SK-MEL-5 (cell line): ENCODE measurements at regions not wholly inside any gene's neighbourhood (a gene's known extent, or its start where the extent isn't known, plus 50 kb on each side); places are given as distances from the start of the nearest gene placed in this dataset.
"Not testable (repeated sequence)": the region's sequence is repeated elsewhere in the genome, so short reads cannot be mapped to it uniquely, and the experiment has no call there.

ENCODE experiments used
- DNase-seq: peaks from one replicate; pipeline ENCODE4 v3.0.0-alpha.2; 2016; ENCODE audit warnings: low read depth, low spot score
- in situ Hi-C: cut with HindIII; loops from 2 replicates; pipeline ENCODE4 v1.10.0; 2016; ENCODE audit warnings: low sequenced_read_pairs, high pct_unique_total_duplicates, low pct_unique_long_range_greater_than_20kb

DNA sequence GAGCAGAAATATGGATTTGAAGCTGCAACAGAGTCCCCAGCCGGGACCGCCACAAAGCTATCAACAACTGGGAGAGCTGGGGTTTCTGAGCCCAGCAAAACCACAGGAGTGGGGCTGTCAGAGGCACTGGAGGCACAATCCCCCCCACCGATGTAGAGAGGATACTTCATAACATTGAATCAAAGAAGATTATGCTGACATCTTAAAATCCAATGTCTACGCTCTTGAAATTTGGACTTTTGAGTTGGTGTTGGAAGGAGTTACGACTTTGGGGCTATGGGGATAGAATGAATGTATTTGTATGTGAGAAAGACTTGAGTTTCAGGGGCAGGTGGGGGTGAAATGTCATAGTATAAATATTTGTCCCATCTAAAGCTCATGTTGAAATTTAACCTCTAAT, 1121.6 kb upstream of the CDH8 start:
- DNase-seq: no peak
- in situ Hi-C loops: no loop called here

DNA sequence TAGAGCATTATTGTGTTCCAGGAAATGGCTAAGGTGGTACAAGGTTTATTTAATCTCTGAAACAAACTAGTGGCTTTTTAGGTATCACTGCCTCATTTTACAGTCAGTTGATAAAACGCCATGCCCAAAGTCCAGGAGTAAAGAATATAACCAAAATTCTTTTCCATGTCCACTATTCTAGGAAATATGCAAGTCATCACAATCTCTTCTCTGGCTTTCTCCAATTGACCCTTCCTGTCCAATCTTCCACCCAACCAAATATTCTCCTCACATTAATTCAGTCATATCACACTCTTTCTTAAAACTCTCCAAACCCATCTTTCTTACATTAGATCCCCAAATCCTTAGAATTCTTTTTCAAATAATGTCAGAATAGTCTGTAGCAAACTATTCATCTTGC, 1110.0 kb upstream of the CDH8 start:
- no peak for DNase-seq
- in situ Hi-C loops: no loop called here

GRCh38 chr16:63145411-63145810, 1109.2 kb upstream of the CDH8 start:
- DNase-seq: no peak
- in situ Hi-C loops: no loop called here

GRCh38 chr16:63135069-63135468, 1098.8 kb upstream of the CDH8 start:
- in situ Hi-C loops: no loop called here
- no peak for DNase-seq

DNA sequence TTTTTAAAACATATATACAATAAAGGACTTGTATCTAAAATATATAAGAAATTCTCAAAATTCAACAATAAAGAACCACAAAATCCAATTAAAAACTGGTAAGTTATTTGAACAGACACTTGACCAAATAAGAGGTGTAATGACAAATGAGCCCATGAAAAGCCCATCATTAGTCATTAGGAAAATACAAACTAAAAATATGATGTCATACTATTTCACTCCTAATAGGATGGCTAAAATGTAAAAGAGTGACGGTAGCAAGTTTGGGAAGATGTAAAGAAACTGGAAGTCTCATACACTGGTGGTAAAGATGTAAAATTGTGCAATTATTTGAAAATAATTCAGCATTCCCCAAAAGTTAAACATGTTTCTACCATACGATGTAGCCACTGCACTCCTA, 1095.3 kb upstream of the CDH8 start:
- in situ Hi-C loops: no loop called here
- DNase-seq: no peak

DNA sequence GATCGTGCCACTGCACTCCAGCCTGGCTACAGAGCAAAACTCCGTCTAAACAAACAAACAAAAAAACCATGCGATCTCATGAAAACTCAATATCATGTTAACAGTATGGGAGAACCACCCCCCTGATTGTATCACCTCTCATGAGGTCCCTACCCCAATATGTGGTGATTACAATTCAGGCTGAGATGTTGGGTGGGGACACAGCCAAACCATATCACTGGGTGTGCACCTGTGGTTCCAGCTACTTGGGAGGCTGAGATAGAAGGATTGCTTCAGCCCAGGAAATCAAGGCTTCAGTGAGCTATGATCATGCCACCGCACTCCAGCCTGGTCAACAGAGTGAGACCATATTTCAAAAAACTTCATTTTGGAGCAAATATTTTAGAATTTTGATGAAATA, 1094.7 kb upstream of the CDH8 start:
- in situ Hi-C loops: no loop called here

GRCh38 chr16:63129411-63130125, 1093.3 kb upstream of the CDH8 start:
- in situ Hi-C loops: no loop called here
- DNase-seq: no peak

More for the DNA sequence above, 1094.7 kb upstream of the CDH8 start:
- no peak for DNase-seq

DNA sequence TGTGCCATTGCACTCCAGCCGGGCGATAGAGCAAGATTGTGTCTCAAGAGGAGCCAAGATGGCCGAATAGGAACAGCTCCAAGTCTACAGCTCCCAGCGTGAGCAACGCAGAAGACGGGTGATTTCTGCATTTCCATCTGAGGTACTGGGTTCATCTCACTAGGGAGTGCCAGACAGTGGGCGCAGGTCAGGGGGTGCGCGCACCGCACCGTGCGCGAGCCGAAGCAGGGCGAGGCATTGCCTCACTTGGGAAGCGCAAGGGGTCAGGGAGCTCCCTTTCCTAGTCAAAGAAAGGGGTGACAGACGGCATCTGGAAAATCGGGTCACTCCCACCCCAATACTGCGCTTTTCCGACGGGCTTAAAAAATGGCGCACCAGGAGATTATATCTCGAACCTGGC, 1083.7 kb upstream of the CDH8 start:
- DNase-seq, in situ Hi-C loops: not testable (repeated sequence)

GRCh38 chr16:63100082-63100481, 1063.8 kb upstream of the CDH8 start:
- in situ Hi-C loops: no loop called here
- no peak for DNase-seq

DNA sequence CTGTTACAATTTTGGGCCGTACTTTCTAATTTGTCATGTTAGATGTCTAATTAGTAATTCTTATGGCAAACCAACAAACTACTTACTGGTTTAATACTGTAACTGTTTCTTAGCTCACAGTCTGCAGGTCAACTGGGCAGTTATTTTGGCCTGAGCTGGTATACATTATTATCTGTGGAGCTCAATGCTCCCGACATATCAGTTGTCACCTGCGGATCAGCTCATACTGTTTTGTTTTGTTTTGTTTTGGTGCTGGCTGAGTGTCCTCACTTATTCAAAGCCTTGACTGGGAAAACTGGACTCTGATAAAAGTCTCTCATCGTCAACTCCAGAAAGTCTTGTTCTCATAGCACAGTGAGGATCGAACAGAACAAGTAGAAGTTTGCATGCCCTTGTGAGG, 1060.6 kb upstream of the CDH8 start:
- in situ Hi-C loops: no loop called here
- DNase-seq: no peak

- in situ Hi-C loops: no loop called here
- no peak for DNase-seq
Observed at GRCh38 chr16:63092736-63093135, 1056.5 kb upstream of the CDH8 start.

DNA sequence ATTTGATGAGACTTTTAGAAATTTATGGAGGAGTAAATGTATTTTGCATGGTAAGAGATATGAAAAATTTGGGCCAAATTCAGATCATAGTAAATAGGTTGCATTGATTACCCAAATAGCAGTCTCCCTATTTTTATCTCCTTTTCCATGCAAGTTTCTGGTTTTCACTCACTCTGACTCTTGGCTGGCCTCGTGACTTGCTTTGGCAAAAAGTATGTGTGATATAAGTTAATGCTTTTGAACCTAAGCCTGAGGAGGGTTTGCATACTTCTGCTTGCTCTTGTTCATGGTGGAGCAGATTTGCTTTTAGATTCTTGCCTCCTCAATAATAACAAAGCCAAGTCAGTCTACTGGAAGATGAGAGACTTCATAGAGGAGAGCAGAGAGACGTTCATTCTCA, 1045.9 kb upstream of the CDH8 start:
- in situ Hi-C loops: no loop called here
- DNase-seq: no peak

GRCh38 chr16:63080746-63081145, 1044.5 kb upstream of the CDH8 start:
- in situ Hi-C loops: no loop called here
- no peak for DNase-seq

- in situ Hi-C loops: no loop called here
- DNase-seq: no peak
Observed at GRCh38 chr16:63069047-63069446, 1032.8 kb upstream of the CDH8 start.

- in situ Hi-C loops: no loop called here
- no peak for DNase-seq
Observed at GRCh38 chr16:63067141-63067540, 1030.9 kb upstream of the CDH8 start.

DNA sequence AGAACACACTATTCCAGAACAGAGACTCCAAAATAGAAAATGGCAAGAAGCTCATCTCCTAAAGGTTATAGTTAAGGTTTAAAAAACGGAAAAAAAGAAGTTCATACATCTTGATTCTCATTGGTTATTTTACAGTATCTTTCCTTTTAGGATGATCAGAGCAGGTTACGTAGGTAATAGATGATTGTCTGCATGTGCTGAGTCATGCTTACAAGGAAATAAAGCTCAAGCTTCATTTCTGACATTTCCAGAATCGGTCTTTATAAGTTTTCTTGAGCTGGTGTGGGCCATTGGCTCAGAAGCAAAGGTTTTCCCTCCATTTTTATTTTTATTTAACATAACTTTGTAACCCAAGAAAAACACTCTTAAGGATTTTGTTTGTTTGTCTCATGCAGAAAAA, 1030.3 kb upstream of the CDH8 start:
- no peak for DNase-seq
- in situ Hi-C loops: no loop called here

DNA sequence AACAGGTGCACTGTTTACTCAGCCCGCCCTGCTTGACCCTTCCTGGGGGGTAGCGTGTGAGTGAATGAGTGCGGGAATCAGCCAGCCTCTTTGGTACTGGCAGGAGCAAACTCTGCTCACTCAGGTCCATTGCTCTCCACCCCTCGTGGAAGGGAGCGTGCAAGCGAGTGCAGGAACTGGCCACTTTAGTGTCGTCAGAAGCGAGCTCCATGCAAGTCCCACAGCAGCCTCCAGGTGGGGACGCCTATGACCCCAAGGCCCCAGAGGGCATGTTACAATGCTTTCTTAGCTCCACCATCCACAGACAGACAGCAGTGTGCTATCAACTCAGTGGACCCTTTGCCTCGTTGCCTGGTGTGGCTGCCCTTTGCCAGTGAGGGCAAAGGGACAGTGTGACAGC, 1025.1 kb upstream of the CDH8 start:
- no peak for DNase-seq
- in situ Hi-C loops: no loop called here

GRCh38 chr16:63059676-63060075, 1023.4 kb upstream of the CDH8 start:
- in situ Hi-C loops: no loop called here

GRCh38 chr16:63057341-63057740, 1021.1 kb upstream of the CDH8 start:
- DNase-seq: no peak
- in situ Hi-C loops: no loop called here

More at GRCh38 chr16:63059676-63060075, 1023.4 kb upstream of the CDH8 start:
- DNase-seq: no peak

DNA sequence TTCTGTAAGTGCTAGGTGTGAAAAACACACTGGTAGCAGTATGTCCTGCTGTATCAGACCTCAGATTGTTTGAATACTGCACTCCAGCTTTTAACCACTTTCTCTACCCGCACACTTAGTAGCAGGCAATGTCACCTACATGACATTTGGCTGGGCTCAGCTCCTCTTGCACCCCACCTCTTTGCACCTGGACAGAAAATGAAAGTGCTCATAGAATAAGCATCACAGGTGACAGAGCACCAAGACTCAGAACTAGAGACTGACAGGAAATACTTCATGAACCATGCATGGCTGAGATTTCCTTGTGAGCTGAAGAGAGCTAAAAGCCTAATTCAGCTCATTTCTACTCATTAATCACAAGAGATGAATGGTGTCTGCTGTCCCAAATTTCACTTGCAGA, 1014.2 kb upstream of the CDH8 start:
- in situ Hi-C loops: no loop called here
- no peak for DNase-seq
